GM19438 (cell line): ENCODE measurements at regions not wholly inside any gene's neighbourhood (a gene's known extent, or its start where the extent isn't known, plus 50 kb on each side); places are given as distances from the start of the nearest gene placed in this dataset.
"Not testable (repeated sequence)": the region's sequence is repeated elsewhere in the genome, so short reads cannot be mapped to it uniquely, and the experiment has no call there.

Source experiments
- ATAC-seq: cut with Tn5 transposase; IDR thresholded peaks from one replicate; pipeline ENCODE4 v1.9.1; 2021; ENCODE audit warnings: low read depth; ENCODE audit not compliant: unreplicated experiment

GRCh38 chr10:33071857-33072256, 113.8 kb upstream of the ITGB1 start:
- no peak for ATAC-seq

DNA sequence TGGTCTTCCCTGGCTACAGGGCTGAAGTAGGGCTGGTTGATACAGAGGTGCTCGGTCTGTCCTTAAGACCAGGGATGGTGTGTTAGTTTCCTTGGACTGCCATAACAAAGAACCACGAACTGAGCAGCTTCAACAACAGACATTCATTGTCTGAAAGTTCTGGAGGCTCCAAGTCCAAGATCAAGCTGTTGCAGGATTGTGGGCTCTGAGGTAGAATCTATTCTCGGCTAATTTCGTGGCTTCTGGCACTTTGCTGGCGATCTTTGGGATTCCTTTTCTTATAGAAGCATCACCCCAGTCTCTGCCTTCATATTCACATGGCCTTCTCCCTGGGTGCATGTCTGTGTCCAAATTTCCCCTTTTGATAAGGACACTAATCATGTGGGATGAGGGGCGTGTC, 112.1 kb upstream of the ITGB1 start:
- no peak for ATAC-seq

DNA sequence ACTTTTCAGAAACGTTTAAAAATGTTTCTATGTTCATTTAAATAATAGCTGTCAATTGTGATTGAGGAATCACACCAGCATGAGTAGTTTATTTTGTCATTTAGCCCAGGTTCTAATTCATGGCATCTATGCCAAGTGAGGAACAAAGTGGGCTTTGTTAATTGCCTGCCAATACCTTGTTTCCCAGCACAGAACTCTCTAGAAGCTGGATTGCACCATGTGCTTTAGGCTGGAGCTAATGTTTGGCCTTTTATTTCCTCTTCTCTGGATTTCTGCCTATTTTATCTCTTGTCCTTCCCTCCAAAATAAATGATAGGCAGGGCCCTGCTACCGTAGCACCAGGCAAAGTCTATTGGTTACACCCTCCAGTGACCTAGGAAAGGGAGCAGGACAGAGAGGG, 109.9 kb upstream of the ITGB1 start:
- no peak for ATAC-seq

- ATAC-seq = no peak
These were observed 109.5 kb upstream of the ITGB1 start for GRCh38 chr10:33067481-33067880.

DNA sequence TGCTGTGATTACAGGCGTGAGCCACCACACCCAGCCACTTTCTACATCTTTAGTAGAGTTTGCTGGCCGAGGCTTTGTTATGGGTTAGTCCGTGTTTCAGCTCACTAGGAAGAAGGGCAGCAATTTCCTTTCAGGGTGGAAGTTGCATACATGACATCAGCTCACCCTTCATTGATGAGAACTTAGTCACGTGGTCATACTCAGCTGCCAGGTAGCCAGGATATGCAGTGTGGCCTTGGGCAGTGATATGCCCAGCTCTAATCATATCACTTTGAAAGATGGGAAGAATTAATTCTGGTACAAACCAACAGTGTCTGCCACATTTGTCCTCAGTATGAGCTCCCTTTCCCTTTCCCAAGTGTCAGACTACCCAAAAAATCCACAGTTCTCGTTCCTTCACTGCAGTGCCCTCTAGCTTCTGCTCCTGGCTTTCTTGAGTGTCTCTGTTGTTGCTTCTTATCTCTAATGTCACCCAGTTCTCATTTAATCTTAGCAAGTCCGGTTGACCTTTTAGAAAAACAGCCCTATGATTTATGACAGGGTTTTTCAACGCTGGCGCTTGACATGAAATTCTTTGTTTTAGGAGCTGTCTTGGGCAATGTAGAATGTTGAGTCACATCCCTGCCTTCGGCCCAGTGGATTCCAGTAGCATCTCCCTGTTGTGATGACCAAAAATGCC, 108.7 kb upstream of the ITGB1 start:
- ATAC-seq = no peak

- ATAC-seq = no peak
These were observed 107.1 kb upstream of the ITGB1 start for GRCh38 chr10:33065111-33065510.

GRCh38 chr10:33064706-33065105, 106.7 kb upstream of the ITGB1 start:
- ATAC-seq = no peak

- no peak for ATAC-seq
These were observed 99.6 kb upstream of the ITGB1 start for GRCh38 chr10:33057620-33058019.

DNA sequence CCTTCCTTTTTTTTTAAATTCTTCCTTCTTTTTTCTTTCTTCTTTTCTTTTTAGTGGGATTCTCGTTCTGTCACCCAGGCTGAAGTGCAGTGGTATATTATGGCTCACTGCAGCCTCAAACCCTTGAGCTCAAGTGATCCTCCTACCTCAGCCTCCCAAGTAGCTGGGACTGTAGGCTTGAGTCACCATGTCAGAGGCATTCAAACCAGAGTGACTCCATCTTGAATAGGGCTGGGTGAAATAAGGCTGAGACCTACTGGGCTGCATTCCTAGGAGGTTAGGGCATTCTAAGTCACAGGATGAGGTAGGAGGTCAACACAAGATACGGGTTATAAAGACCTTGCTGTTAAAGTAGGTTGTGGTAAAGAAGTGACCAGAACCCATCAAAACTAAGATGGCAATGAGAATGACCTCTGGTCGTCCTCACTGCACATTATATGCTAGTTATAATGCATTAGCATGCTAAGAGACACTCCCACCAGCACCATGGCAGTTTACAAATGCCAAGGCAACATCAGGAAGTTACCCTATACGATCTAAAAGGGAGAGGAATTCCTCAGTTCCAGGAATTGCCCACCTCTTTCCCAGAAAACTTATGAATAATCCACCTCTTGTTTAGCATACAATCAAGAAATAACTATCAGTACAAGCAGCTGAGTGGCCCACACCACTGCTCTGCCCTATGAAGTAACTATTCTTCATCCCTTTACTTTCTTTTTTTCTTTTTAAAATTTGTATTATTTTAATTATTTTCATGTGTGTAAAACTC, 99.0 kb upstream of the ITGB1 start:
- ATAC-seq = no peak

- no peak for ATAC-seq
These were observed 97.6 kb upstream of the ITGB1 start for GRCh38 chr10:33055625-33056024.

DNA sequence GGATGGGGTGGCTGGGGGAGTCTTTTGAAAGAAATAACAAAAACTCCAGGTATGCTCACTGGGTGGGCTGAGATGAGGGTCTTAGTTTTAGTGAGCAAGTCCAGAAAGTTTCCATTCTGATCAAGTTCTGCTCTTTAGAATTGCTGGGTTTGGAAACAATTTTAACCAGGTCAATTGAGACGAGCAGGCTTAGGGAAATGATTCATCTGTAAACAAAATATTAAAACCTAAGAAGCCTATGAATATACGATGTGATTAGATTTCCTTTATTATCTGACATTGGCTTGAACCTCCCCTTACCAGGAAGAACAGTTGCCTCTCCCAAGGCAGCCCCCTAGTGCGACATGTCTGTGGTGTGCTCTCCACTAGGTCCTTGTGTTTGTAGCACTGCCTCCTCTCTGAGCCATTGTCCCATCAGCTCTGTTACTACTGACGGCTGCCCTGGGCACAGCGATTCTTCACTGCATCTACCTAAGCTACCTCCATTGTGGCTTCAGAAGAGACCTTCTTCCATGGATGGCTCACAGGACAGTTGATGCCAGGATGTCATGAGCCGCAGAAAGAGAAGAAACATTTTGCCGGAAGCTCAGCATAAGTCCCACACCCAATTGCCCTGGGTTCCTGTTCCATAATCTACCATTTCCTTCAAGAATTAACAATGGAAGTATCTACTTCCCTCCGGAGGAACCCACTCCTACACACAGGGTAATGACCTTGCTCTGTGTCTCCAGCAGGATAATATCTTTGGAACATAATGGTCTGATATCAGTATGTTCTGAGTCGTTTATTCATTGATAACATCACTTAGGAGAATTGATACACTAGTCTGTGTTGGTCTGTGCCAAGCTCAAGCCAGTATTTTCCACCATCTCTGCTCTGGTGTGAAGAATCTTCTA, 95.1 kb upstream of the ITGB1 start:
- ATAC-seq = no peak

- ATAC-seq = no peak
These were observed 94.3 kb upstream of the ITGB1 start for GRCh38 chr10:33052263-33052875.

DNA sequence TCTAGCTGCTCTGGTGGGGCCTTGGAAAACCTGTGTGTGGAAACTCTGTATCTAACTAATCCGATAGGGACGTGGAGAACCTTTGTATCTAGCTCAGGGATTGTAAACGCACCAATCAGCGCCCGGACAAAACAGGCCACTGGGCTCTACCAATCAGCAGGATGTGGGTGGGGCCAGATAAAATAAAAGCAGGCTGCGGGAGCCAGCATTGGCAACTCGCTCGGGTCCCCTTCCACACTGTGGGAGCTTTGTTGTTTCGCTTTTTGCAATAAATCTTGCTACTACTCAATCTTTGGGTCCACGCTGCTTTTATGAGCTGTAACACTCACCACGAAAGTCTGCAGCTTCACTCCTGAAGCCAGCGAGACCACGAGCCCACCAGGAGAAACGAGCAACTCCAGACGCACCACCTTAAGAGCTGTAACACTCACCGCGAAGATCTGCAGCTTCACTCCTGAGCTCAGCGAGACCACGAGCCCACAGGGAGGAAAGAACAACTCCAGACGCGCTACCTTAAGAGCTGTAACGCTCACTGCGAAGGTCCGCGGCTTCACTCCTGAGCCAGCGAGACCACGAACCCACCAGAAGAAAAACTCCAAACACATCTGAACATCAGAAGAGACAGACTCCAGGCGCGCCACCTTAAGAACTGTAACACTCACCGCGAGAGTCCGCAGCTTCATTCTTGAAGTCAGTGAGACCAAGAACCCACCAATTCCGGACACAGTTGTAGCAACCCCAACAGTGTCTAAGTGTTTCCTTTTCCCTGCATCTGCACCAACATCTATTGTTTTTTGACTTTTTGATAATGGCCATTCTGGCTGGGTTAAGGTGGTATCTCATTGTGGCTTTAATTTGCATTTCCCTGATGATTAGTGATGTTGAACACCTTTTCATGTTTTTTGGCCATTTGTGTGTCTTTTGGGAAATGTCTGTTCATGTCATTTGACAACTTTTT, 92.2 kb upstream of the ITGB1 start:
- not testable (repeated sequence) for ATAC-seq

- no peak for ATAC-seq
These were observed 90.2 kb upstream of the ITGB1 start for GRCh38 chr10:33048223-33048622.

DNA sequence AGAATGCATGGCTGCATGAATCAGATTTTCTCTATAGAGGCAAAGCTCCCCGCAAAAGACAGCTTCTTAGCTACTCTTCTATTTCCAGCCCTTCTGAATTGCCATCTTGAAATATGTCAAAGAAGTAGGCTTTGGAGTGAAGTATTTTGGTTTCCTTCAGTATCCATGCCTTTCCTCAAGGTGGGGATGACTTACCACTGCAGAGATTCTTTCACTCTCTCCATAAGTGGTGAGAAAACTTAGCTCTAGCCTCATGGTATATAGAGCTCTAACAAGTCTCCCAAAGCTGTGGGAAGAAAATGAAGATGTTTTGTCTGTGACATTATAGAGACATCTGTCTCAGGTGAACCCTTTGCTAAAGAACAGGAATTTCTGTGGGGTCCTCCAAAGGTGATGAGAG, 89.6 kb upstream of the ITGB1 start:
- no peak for ATAC-seq

DNA sequence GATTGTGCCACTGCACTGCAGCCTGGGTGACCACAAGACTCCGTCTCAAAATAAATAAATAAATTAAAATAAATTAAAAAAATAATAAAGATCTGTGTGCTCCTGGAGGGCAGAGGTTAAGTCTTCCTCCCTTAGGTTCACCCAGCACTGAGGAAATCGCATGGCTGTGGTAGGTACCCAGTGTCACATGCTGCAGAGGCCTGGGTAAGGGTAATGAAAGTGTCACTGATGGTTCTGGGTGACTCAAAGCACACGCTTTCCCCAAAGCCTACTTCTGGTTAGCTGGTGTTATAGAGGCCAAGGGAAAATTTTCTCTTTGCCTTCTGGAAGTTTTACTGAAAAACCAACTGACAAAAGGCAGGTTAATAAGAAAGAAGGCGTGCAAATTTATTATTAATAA, 88.8 kb upstream of the ITGB1 start:
- ATAC-seq = no peak

- no peak for ATAC-seq
These were observed 87.4 kb upstream of the ITGB1 start for GRCh38 chr10:33045421-33045820.

GRCh38 chr10:33042565-33042964, 84.5 kb upstream of the ITGB1 start:
- no peak for ATAC-seq

DNA sequence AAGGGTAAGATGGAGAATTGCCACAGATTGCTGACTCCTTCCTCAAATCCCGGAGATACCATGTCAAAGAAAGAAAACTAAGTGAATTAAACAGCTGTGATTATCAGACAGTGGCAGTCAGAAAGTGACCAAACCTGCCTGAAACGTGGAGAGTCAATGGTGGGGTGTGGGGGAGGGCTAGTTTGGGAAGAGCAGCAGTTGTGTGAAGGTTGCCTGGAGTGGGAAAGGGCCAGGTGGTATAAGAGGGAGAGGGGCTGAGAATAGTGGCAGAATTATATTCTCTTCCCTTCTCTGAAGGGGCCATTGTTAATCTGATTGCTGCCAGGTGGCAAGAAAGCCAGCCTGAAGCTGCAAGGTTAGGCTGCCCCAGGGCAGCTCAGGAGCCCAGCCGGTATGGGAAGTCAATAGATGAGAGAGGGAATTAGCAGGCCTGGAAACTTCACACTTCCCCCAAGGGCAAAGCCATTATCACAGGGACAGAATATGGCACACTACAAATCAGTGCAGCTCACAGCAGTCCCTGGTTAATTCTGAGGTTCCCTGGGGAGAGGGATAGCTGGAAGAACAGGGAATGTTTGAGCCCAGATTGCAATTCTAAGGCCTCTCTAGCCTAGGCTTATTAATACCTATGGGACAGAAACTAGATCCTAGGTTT, 83.9 kb upstream of the ITGB1 start:
- ATAC-seq = no peak
